H1 (cell line): ENCODE measurements at regions not wholly inside any gene's neighbourhood (a gene's known extent, or its start where the extent isn't known, plus 50 kb on each side); places are given as distances from the start of the nearest gene placed in this dataset.

Experiments used
- CTCF ChIA-PET: fragments of 300-600 bp; sonication (Branson Sonifier 250); formaldehyde crosslinking; loops from one replicate; lab custom pipeline; 2021; ENCODE audit not compliant: partially characterized antibody; lab: Charles Lee
- POLR2A ChIA-PET: fragments of 300-600 bp; sonication (Branson Sonifier 250); formaldehyde crosslinking; loops from one replicate; lab custom pipeline; 2021; ENCODE audit warnings: inconsistent platforms; ENCODE audit not compliant: partially characterized antibody; lab: Charles Lee
- DNase-seq, 2 experiments: peaks; one replicate each; pipeline versions ENCODE4 v3.0.0 to v3.0.0-alpha.2; 2010 to 2022; ENCODE audit warnings: low spot score in 2 of 2, low read depth in 1 of 2, mixed read lengths in 1 of 2
- FAIRE-seq: peaks from 2 replicates; lab custom pipeline; 2011; peaks lifted over from hg19 to GRCh38; lab: Jason Lieb, UNC
- H2AFZ ChIP-seq: 2 replicates; pipeline ENCODE4 v1.8.1; 2012; ENCODE audit warnings: low read length, inconsistent platforms
- H2AK5ac ChIP-seq: 2 replicates; pipeline ENCODE4 v1.6.1; 2013; ENCODE audit warnings: low read depth, low read length
- H2BK120ac ChIP-seq: replicated peaks from 2 replicates; pipeline ENCODE3; 2013; ENCODE audit warnings: low read depth, low read length, inconsistent platforms
- H2BK12ac ChIP-seq: 2 replicates; pipeline ENCODE4 v1.6.1; 2013; ENCODE audit warnings: low read depth, low read length
- H2BK15ac ChIP-seq: 2 replicates; pipeline ENCODE4 v1.6.1; 2013; ENCODE audit warnings: low read length
- H2BK20ac ChIP-seq: 2 replicates; pipeline ENCODE4 v1.6.1; 2013; ENCODE audit warnings: low read length
- H2BK5ac ChIP-seq: 2 replicates; pipeline ENCODE4 v1.6.1; 2013; ENCODE audit warnings: low read depth, low read length
- H3K14ac ChIP-seq: 2 replicates; pipeline ENCODE4 v1.6.1; 2013; ENCODE audit warnings: inconsistent platforms; ENCODE audit not compliant: insufficient read length
- H3K18ac ChIP-seq: 2 replicates; pipeline ENCODE4 v1.6.1; 2013; ENCODE audit warnings: low read length; ENCODE audit errors: extremely low read depth
- H3K23ac ChIP-seq: 2 replicates; pipeline ENCODE4 v1.6.1; 2013; ENCODE audit warnings: inconsistent platforms; ENCODE audit not compliant: insufficient read length
- H3K23me2 ChIP-seq: 2 replicates; pipeline ENCODE4 v1.6.1; 2013; ENCODE audit warnings: low read depth, low read length
- H3K27ac ChIP-seq: 2 replicates; pipeline ENCODE4 v1.6.1; 2011; ENCODE audit warnings: low read depth, low read length, inconsistent platforms
- H3K27me3 ChIP-seq, 4 experiments: replicated peaks in 1 of 4; 1 replicate in 1 of 4; 2 replicates in 3 of 4; pipeline versions ENCODE4 v1.6.1 to v1.8.1; 2011 to 2013; ENCODE audit warnings: low read length in 3 of 4, mild to moderate bottlenecking in 3 of 4, inconsistent platforms in 2 of 4, mixed read lengths in 2 of 4, moderate library complexity in 1 of 4; ENCODE audit not compliant: control insufficient read depth in 3 of 4, insufficient read depth in 3 of 4; ENCODE audit errors: extremely low read depth in 1 of 4
- H3K36me3 ChIP-seq, 4 experiments: 2 replicates each; pipeline versions ENCODE4 v1.6.1 to v1.8.1; 2011 to 2013; ENCODE audit warnings: mild to moderate bottlenecking in 4 of 4, low read length in 3 of 4, moderate library complexity in 2 of 4, control low read depth in 1 of 4, inconsistent platforms in 1 of 4; ENCODE audit not compliant: insufficient read depth in 4 of 4, control insufficient read depth in 2 of 4
- H3K4ac ChIP-seq: replicated peaks from 2 replicates; pipeline ENCODE3; 2013; ENCODE audit warnings: low read length, low read depth, mixed read lengths, inconsistent platforms; ENCODE audit not compliant: insufficient read length
- H3K4me1 ChIP-seq, 4 experiments: replicated peaks in 1 of 4; 1 replicate in 1 of 4; 2 replicates in 3 of 4; pipeline versions ENCODE4 v1.6.1 to v1.8.1; 2011 to 2013; ENCODE audit warnings: low read length in 3 of 4, inconsistent platforms in 2 of 4, mixed read lengths in 1 of 4; ENCODE audit not compliant: insufficient read depth in 4 of 4, control insufficient read depth in 3 of 4
- H3K4me2 ChIP-seq, 2 experiments: 2 replicates each; pipeline versions ENCODE4 v1.6.1 to v1.8.1; 2011 to 2013; ENCODE audit warnings: low read depth in 2 of 2, low read length in 2 of 2, control low read depth in 1 of 2, inconsistent platforms in 1 of 2, mild to moderate bottlenecking in 1 of 2; ENCODE audit not compliant: insufficient read depth in 1 of 2
- H3K4me3 ChIP-seq, 4 experiments: fragments of 200-600, 300-600 bp in 1 of 4; sonication (generic), shearing (Covaris generic), sonication (Bioruptor Twin) in 1 of 4; 2 replicates each; pipeline versions ENCODE4 v1.5.1 to v1.8.1; 2011 to 2016; ENCODE audit warnings: low read length in 4 of 4, low read depth in 3 of 4, control low read depth in 2 of 4, inconsistent platforms in 2 of 4, mild to moderate bottlenecking in 2 of 4, mixed read lengths in 1 of 4, moderate library complexity in 1 of 4; ENCODE audit not compliant: insufficient read depth in 2 of 4; ENCODE audit errors: extremely low read depth in 1 of 4
- H3K56ac ChIP-seq: replicated peaks from 2 replicates; pipeline ENCODE3; 2013; ENCODE audit warnings: low read depth, mild to moderate bottlenecking, mixed read lengths, low read length, inconsistent platforms; ENCODE audit not compliant: insufficient read length
- H3K79me1 ChIP-seq: 2 replicates; pipeline ENCODE4 v1.6.1; 2013; ENCODE audit warnings: low read depth, low read length, control low read depth
- H3K79me2 ChIP-seq, 2 experiments: 2 replicates each; pipeline versions ENCODE4 v1.6.1 to v1.8.1; 2012 to 2013; ENCODE audit warnings: low read length in 2 of 2, mild to moderate bottlenecking in 2 of 2, inconsistent platforms in 1 of 2; ENCODE audit not compliant: insufficient read depth in 2 of 2, control insufficient read depth in 1 of 2
- H3K9ac ChIP-seq, 4 experiments: replicated peaks in 1 of 4; 1 replicate in 1 of 4; 2 replicates in 3 of 4; pipeline versions ENCODE4 v1.6.1 to v1.8.1; 2011 to 2013; ENCODE audit warnings: low read depth in 3 of 4, low read length in 3 of 4, control low read depth in 2 of 4, mild to moderate bottlenecking in 2 of 4, moderate library complexity in 2 of 4, inconsistent platforms in 1 of 4; ENCODE audit errors: extremely low read depth in 1 of 4
- H3K9me3 ChIP-seq, 2 experiments: 2 replicates each; pipeline versions ENCODE4 v1.6.1 to v1.8.1; 2012 to 2013; ENCODE audit warnings: mild to moderate bottlenecking in 2 of 2, moderate library complexity in 2 of 2, control low read depth in 1 of 2, inconsistent platforms in 1 of 2, low read depth in 1 of 2, low read length in 1 of 2, mixed read lengths in 1 of 2; ENCODE audit not compliant: insufficient read depth in 2 of 2
- H4K20me1 ChIP-seq, 2 experiments: replicated peaks in 1 of 2; 2 replicates each; pipeline versions ENCODE3 to v1.8.1; 2011 to 2013; ENCODE audit warnings: inconsistent platforms in 2 of 2, low read length in 2 of 2, mild to moderate bottlenecking in 1 of 2; ENCODE audit not compliant: insufficient read depth in 2 of 2, control insufficient read depth in 1 of 2
- H4K5ac ChIP-seq: 2 replicates; pipeline ENCODE4 v1.6.1; 2013; ENCODE audit warnings: low read length, low read depth, mixed read lengths, inconsistent platforms; ENCODE audit not compliant: insufficient read length
- H4K8ac ChIP-seq: 2 replicates; pipeline ENCODE4 v1.8.0; 2013; ENCODE audit warnings: mild to moderate bottlenecking, moderate library complexity, low read length, inconsistent platforms; ENCODE audit not compliant: insufficient read depth; ENCODE audit errors: extremely low read depth
- H4K91ac ChIP-seq: replicated peaks from 2 replicates; pipeline ENCODE3; 2013; ENCODE audit warnings: low read length, mixed read lengths, inconsistent platforms; ENCODE audit not compliant: insufficient read length
- EP300 ChIP-seq, 2 experiments: IDR thresholded peaks; 1 replicate in 1 of 2; 2 replicates in 1 of 2; pipeline ENCODE4 v1.6.1; 2011 to 2012; ENCODE audit warnings: low read depth in 2 of 2, low read length in 2 of 2, mild to moderate bottlenecking in 2 of 2, borderline replicate concordance in 1 of 2, inconsistent platforms in 1 of 2, moderate library complexity in 1 of 2
- FOSL1 ChIP-seq: IDR thresholded peaks from 2 replicates; pipeline ENCODE4 v1.6.1; 2011; ENCODE audit warnings: mild to moderate bottlenecking, low read depth, low read length, moderate library complexity; ENCODE audit not compliant: insufficient read depth
- GTF2F1 ChIP-seq: IDR thresholded peaks from 2 replicates; pipeline ENCODE4 v1.6.1; 2012; ENCODE audit warnings: low read depth, low read length, improper control_type of control experiment, borderline replicate concordance
- KDM5A ChIP-seq: fragments of 200-600 bp; IDR thresholded peaks from 2 replicates; pipeline ENCODE4 v1.7.1; 2012; ENCODE audit warnings: mild to moderate bottlenecking, low read length, inconsistent platforms, mixed read lengths
- WGBS, 2 experiments: shearing (Covaris generic) in 1 of 2; methylation state at CpG; one replicate each; pipeline versions ENCODE4 v1.1.6 to v1.1.7; 2013 to 2015; ENCODE audit warnings: low lambda C conversion rate in 2 of 2, mixed read lengths in 2 of 2, inconsistent platforms in 1 of 2, low coverage in 1 of 2, missing lambda C conversion rate in 1 of 2; ENCODE audit not compliant: insufficient replicate concordance in 2 of 2, insufficient coverage in 1 of 2, insufficient read length in 1 of 2; ENCODE audit errors: extremely low coverage in 1 of 2, missing lambda C conversion rate in 1 of 2; 5-methylcytosine and 5-hydroxymethylcytosine counted together

DNA sequence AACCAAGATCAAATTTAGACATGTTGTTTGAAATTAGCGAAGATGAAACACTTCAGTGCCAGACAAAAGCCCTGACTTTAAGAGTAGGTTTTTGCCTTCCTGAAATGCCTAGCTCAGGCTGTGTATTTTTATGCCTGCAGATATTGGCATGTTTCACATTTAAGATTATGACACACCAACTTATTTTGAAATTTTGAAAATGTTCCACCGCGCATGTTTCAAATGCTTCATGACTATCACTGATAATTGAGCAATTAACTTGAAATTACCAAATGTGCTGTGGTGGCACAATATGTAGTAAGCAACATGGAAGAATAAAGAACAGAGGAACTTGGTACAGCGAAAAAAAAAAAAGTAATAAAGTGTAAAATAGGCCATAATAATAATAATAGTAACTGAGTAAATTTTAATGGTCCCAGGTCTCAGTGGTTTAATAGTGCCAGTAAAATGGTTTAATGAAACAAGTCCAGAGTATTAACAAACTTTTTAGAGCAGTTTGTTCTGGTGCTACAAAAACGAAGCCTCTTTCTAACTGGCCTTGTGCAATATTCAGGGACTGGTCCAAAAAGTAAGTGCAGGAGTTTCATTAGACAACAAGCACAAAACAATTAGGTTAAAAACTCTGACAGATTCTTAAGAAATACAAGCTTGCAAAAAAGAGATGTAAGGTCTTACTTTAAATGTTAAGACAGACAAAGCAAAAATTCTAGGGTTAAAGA is 112.5 kb upstream of the SOX6 start:
- 94% methylated on average over 5 of the region's 5 CpGs; no CpG with 5 or more reads in 1 of the 2 experiments for WGBS, 2 experiments
- POLR2A ChIA-PET: no interaction called here

More for the DNA sequence above, 112.5 kb upstream of the SOX6 start:
- no peak overlapping the region for H2AK5ac ChIP-seq
- no peak overlapping the region for H3K56ac ChIP-seq
- no peak overlapping the region for H3K4me2 ChIP-seq
- TF ChIP-seq EP300 (IDR thresholded peaks at IDR 0.05; ENCODE audit: borderline replicate concordance in 1 of 2, low read depth in 2 of 2, low read length in 2 of 2) (no peak), GTF2F1 (no peak), FOSL1 (no peak), KDM5A (no peak)
- TF ChIP-seq, all 59 proteins: peak for 0
- no peak overlapping the region for H3K9ac ChIP-seq
- no peaks in the 10 kb centered on the region for H3K23me2 ChIP-seq
- H3K9me3 ChIP-seq: no peaks in the 10 kb centered on the region
- no peaks in the 10 kb centered on the region for H3K27me3 ChIP-seq
- no peak overlapping the region for H2BK5ac ChIP-seq
- DNase-seq (no peak), FAIRE-seq (no peak)
- no peak overlapping the region for H3K14ac ChIP-seq
- H3K4me1 ChIP-seq: peaks cover 0 to 4% (median 0%) of the 10 kb centered on the region in 4 experiments; a peak in 1 of 7 replicates
- no peaks in the 10 kb centered on the region for H3K79me1 ChIP-seq
- no peak overlapping the region for H3K27ac ChIP-seq
- no peak overlapping the region for H4K8ac ChIP-seq
- no peak overlapping the region for H2BK15ac ChIP-seq
- CTCF ChIA-PET: no interaction called here
- no peak overlapping the region for H2BK12ac ChIP-seq
- H3K18ac ChIP-seq: no peak overlapping the region
- H2BK20ac ChIP-seq: no peak overlapping the region
- H4K5ac ChIP-seq: no peak overlapping the region
- H2BK120ac ChIP-seq: no peak overlapping the region
- H3K4ac ChIP-seq: no peak overlapping the region
- H3K4me3 ChIP-seq: no peak overlapping the region
- no peak overlapping the region for H2AFZ ChIP-seq
- H3K23ac ChIP-seq: no peak overlapping the region
- no peaks in the 10 kb centered on the region for H3K79me2 ChIP-seq
- no peak overlapping the region for H4K91ac ChIP-seq
- no peaks in the 10 kb centered on the region for H4K20me1 ChIP-seq
- H3K36me3 ChIP-seq: no peaks in the 10 kb centered on the region
